ENCODE measurements at regions not wholly inside any gene's neighbourhood (a gene's known extent, or its start where the extent isn't known, plus 50 kb on each side); places are given as distances from the start of the nearest gene placed in this dataset.

- H3K9me3 ChIP-seq (ENCODE audit: control insufficient read depth, low read length): no peaks in the 10 kb centered on the region
- H3K36me3 ChIP-seq (ENCODE audit: control insufficient read depth, insufficient read depth, low read length): no peaks in the 10 kb centered on the region
- no peaks in the 10 kb centered on the region for H3K4me1 ChIP-seq (ENCODE audit: control insufficient read depth, insufficient read depth, low read length)
- WGBS, 2 experiments: 100% methylated on average over 1 of the region's 1 CpG; no CpG with 5 or more reads in 1 of the 2 experiments
- no peak overlapping the region for H3K27ac ChIP-seq (ENCODE audit: insufficient read depth, low read depth, low read length, poor library complexity, severe bottlenecking)
- no peaks in the 10 kb centered on the region for H3K27me3 ChIP-seq (ENCODE audit: control insufficient read depth, insufficient read depth, low read length, poor library complexity, severe bottlenecking)
- no peak overlapping the region for H3K4me3 ChIP-seq (ENCODE audit: insufficient read depth, low read depth, low read length)
Observed at GRCh38 chr5:110085826-110086225, 396.1 kb downstream of the MAN2A1 start.

GRCh38 chr5:110086658-110087388 is 397.1 kb downstream of the MAN2A1 start:
- H3K36me3 ChIP-seq (ENCODE audit: control insufficient read depth, insufficient read depth, low read length): no peaks in the 10 kb centered on the region
- no peaks in the 10 kb centered on the region for H3K27me3 ChIP-seq (ENCODE audit: control insufficient read depth, insufficient read depth, low read length, poor library complexity, severe bottlenecking)
- no peak overlapping the region for H3K27ac ChIP-seq (ENCODE audit: insufficient read depth, low read depth, low read length, poor library complexity, severe bottlenecking)
- 90 to 91% methylated on average over 5 to 6 of the region's 6 CpGs for WGBS, 2 experiments
- H3K4me1 ChIP-seq (ENCODE audit: control insufficient read depth, insufficient read depth, low read length): no peaks in the 10 kb centered on the region
- no peaks in the 10 kb centered on the region for H3K9me3 ChIP-seq (ENCODE audit: control insufficient read depth, low read length)
- no peak overlapping the region for H3K4me3 ChIP-seq (ENCODE audit: insufficient read depth, low read depth, low read length)

- no peaks in the 10 kb centered on the region for H3K9me3 ChIP-seq (ENCODE audit: control insufficient read depth, low read length)
- no peaks in the 10 kb centered on the region for H3K36me3 ChIP-seq (ENCODE audit: control insufficient read depth, insufficient read depth, low read length)
- H3K27me3 ChIP-seq (ENCODE audit: control insufficient read depth, insufficient read depth, low read length, poor library complexity, severe bottlenecking): no peaks in the 10 kb centered on the region
- H3K4me3 ChIP-seq (ENCODE audit: insufficient read depth, low read depth, low read length): no peak overlapping the region
- H3K27ac ChIP-seq (ENCODE audit: insufficient read depth, low read depth, low read length, poor library complexity, severe bottlenecking): no peak overlapping the region
- no peaks in the 10 kb centered on the region for H3K4me1 ChIP-seq (ENCODE audit: control insufficient read depth, insufficient read depth, low read length)
- 94 to 97% methylated on average over 6 of the region's 7 CpGs for WGBS, 2 experiments
Observed at GRCh38 chr5:110087829-110088228, 398.1 kb downstream of the MAN2A1 start.

GRCh38 chr5:110088676-110089436 is 399.1 kb downstream of the MAN2A1 start:
- no peaks in the 10 kb centered on the region for H3K4me1 ChIP-seq (ENCODE audit: control insufficient read depth, insufficient read depth, low read length)
- H3K9me3 ChIP-seq (ENCODE audit: control insufficient read depth, low read length): no peaks in the 10 kb centered on the region
- H3K36me3 ChIP-seq (ENCODE audit: control insufficient read depth, insufficient read depth, low read length): no peaks in the 10 kb centered on the region
- 95 to 100% methylated on average over 1 of the region's 1 CpG for WGBS, 2 experiments
- no peak overlapping the region for H3K4me3 ChIP-seq (ENCODE audit: insufficient read depth, low read depth, low read length)
- H3K27me3 ChIP-seq (ENCODE audit: control insufficient read depth, insufficient read depth, low read length, poor library complexity, severe bottlenecking): no peaks in the 10 kb centered on the region
- no peak overlapping the region for H3K27ac ChIP-seq (ENCODE audit: insufficient read depth, low read depth, low read length, poor library complexity, severe bottlenecking)

- Histone ChIP-seq H3K27ac (ENCODE audit: insufficient read depth, low read depth, low read length, poor library complexity, severe bottlenecking) (no peak overlapping the region), H3K36me3 (ENCODE audit: control insufficient read depth, insufficient read depth, low read length) (no peaks in the 10 kb centered on the region), H3K27me3 (ENCODE audit: control insufficient read depth, insufficient read depth, low read length, poor library complexity, severe bottlenecking) (no peaks in the 10 kb centered on the region), H3K4me3 (ENCODE audit: insufficient read depth, low read depth, low read length) (no peak overlapping the region), H3K4me1 (ENCODE audit: control insufficient read depth, insufficient read depth, low read length) (no peaks in the 10 kb centered on the region), H3K9me3 (ENCODE audit: control insufficient read depth, low read length) (no peaks in the 10 kb centered on the region)
- 92 to 94% methylated on average over 2 to 3 of the region's 4 CpGs for WGBS, 2 experiments
Observed at GRCh38 chr5:110092955-110093785, 403.4 kb downstream of the MAN2A1 start.

GRCh38 chr5:110094109-110094508 is 404.4 kb downstream of the MAN2A1 start:
- Histone ChIP-seq H3K9me3 (ENCODE audit: control insufficient read depth, low read length) (no peaks in the 10 kb centered on the region), H3K27ac (ENCODE audit: insufficient read depth, low read depth, low read length, poor library complexity, severe bottlenecking) (no peak overlapping the region), H3K27me3 (ENCODE audit: control insufficient read depth, insufficient read depth, low read length, poor library complexity, severe bottlenecking) (no peaks in the 10 kb centered on the region), H3K4me3 (ENCODE audit: insufficient read depth, low read depth, low read length) (no peak overlapping the region), H3K4me1 (ENCODE audit: control insufficient read depth, insufficient read depth, low read length) (no peaks in the 10 kb centered on the region), H3K36me3 (ENCODE audit: control insufficient read depth, insufficient read depth, low read length) (no peaks in the 10 kb centered on the region)
- 83 to 96% methylated on average over 1 to 2 of the region's 2 CpGs for WGBS, 2 experiments

- H3K4me3 ChIP-seq (ENCODE audit: insufficient read depth, low read depth, low read length): no peak overlapping the region
- no peaks in the 10 kb centered on the region for H3K9me3 ChIP-seq (ENCODE audit: control insufficient read depth, low read length)
- H3K27me3 ChIP-seq (ENCODE audit: control insufficient read depth, insufficient read depth, low read length, poor library complexity, severe bottlenecking): no peaks in the 10 kb centered on the region
- no peak overlapping the region for H3K27ac ChIP-seq (ENCODE audit: insufficient read depth, low read depth, low read length, poor library complexity, severe bottlenecking)
- no peaks in the 10 kb centered on the region for H3K36me3 ChIP-seq (ENCODE audit: control insufficient read depth, insufficient read depth, low read length)
- H3K4me1 ChIP-seq (ENCODE audit: control insufficient read depth, insufficient read depth, low read length): no peaks in the 10 kb centered on the region
Observed at GRCh38 chr5:110094548-110094947, 404.8 kb downstream of the MAN2A1 start.

- Histone ChIP-seq H3K27me3 (ENCODE audit: control insufficient read depth, insufficient read depth, low read length, poor library complexity, severe bottlenecking) (no peaks in the 10 kb centered on the region), H3K9me3 (ENCODE audit: control insufficient read depth, low read length) (no peaks in the 10 kb centered on the region), H3K4me1 (ENCODE audit: control insufficient read depth, insufficient read depth, low read length) (no peaks in the 10 kb centered on the region), H3K4me3 (ENCODE audit: insufficient read depth, low read depth, low read length) (no peak overlapping the region), H3K27ac (ENCODE audit: insufficient read depth, low read depth, low read length, poor library complexity, severe bottlenecking) (no peak overlapping the region), H3K36me3 (ENCODE audit: control insufficient read depth, insufficient read depth, low read length) (no peaks in the 10 kb centered on the region)
- WGBS, 2 experiments: 90 to 98% methylated on average over 1 of the region's 1 CpG
Observed at GRCh38 chr5:110096419-110096818, 406.7 kb downstream of the MAN2A1 start.

GRCh38 chr5:110099572-110099971 is 409.8 kb downstream of the MAN2A1 start:
- Histone ChIP-seq H3K4me3 (ENCODE audit: insufficient read depth, low read depth, low read length) (no peak overlapping the region), H3K27me3 (ENCODE audit: control insufficient read depth, insufficient read depth, low read length, poor library complexity, severe bottlenecking) (no peaks in the 10 kb centered on the region), H3K36me3 (ENCODE audit: control insufficient read depth, insufficient read depth, low read length) (no peaks in the 10 kb centered on the region), H3K9me3 (ENCODE audit: control insufficient read depth, low read length) (no peaks in the 10 kb centered on the region), H3K27ac (ENCODE audit: insufficient read depth, low read depth, low read length, poor library complexity, severe bottlenecking) (no peak overlapping the region), H3K4me1 (ENCODE audit: control insufficient read depth, insufficient read depth, low read length) (peaks cover 4% of the 10 kb centered on the region)

- Histone ChIP-seq H3K9me3 (ENCODE audit: control insufficient read depth, low read length) (no peaks in the 10 kb centered on the region), H3K27ac (ENCODE audit: insufficient read depth, low read depth, low read length, poor library complexity, severe bottlenecking) (no peak overlapping the region), H3K4me3 (ENCODE audit: insufficient read depth, low read depth, low read length) (no peak overlapping the region), H3K36me3 (ENCODE audit: control insufficient read depth, insufficient read depth, low read length) (no peaks in the 10 kb centered on the region), H3K4me1 (ENCODE audit: control insufficient read depth, insufficient read depth, low read length) (peaks cover 4% of the 10 kb centered on the region), H3K27me3 (ENCODE audit: control insufficient read depth, insufficient read depth, low read length, poor library complexity, severe bottlenecking) (no peaks in the 10 kb centered on the region)
- WGBS, 2 experiments: 80% methylated on average over 1 of the region's 1 CpG; no CpG with 5 or more reads in 1 of the 2 experiments
Observed at GRCh38 chr5:110103081-110103480, 413.4 kb downstream of the MAN2A1 start.
